ENCODE measurements at regions not wholly inside any gene's neighbourhood (a gene's known extent, or its start where the extent isn't known, plus 50 kb on each side); places are given as distances from the start of the nearest gene placed in this dataset.

DNA sequence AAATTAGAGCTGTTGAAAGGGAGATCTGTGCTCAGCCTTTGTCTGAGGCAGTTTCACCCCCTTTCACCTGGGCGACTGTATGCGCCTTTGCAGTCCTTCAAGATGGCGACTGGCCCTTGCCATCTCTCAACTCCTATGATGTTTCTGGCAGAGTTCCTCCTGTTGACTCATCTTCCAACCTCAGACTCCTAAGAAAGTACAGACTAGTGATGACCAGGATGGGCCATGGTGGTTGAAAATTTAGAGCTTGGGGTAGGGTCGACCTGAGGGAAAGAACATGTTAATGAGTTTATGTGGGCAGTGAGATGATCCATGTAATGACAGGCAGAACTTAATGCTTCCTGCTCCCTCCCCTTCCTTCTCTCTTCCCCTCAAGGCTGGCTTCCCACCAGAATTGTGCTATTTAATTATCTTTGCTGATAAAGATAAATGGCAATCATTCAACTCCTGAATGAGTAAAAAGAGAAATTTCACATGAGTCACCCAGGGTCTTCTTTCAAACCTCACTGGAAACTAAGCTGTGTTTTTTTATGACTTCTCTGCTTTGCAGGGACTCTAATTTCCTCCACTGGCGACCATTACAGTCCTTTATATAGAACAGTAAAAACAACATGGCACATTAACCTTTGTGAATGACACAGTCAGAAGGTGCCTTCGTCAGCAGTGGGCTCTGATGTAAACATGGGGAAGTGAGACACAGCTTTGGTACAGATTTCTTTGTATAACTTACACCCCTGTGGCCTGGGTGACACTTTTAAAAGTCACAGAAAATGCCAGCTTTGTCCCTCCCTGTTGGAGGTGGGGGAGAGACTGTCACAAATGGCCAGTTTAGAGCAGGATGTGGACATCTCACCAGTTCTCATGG lies 103.5 kb downstream of the SCP2D1 start:
- H4K5ac ChIP-seq (ENCODE audit: low read length), result no peak overlapping the region
- H3K4me2 ChIP-seq (ENCODE audit: low read length), result no peak overlapping the region
- no peak overlapping the region for H3K23ac ChIP-seq (ENCODE audit: low read length)
- H2BK5ac ChIP-seq (ENCODE audit: low read length), result no peak overlapping the region
- H3K27me3 ChIP-seq (ENCODE audit: insufficient read depth, low read length, poor library complexity), result no peaks in the 10 kb centered on the region
- H2BK120ac ChIP-seq (ENCODE audit: low read depth, low read length), result no peak overlapping the region
- H3K4ac ChIP-seq (ENCODE audit: low read depth, low read length), result no peak overlapping the region
- no peaks in the 10 kb centered on the region for H3K79me2 ChIP-seq (ENCODE audit: control insufficient read depth, insufficient read depth, low read length)
- no peak for DNase-seq
- H2BK15ac ChIP-seq (replicated peaks; ENCODE audit: low read depth), result no peak overlapping the region
- no peaks in the 10 kb centered on the region for H3K36me3 ChIP-seq (ENCODE audit: control insufficient read depth, insufficient read depth, low read length)
- no peak overlapping the region for H3K9ac ChIP-seq (ENCODE audit: low read length)
- H3K4me1 ChIP-seq (ENCODE audit: control insufficient read depth, low read depth, low read length), result no peaks in the 10 kb centered on the region
- WGBS (ENCODE audit: extremely low coverage, insufficient coverage, low lambda C conversion rate), result no CpG with 5 or more reads among the region's 6 CpGs
- H3K79me1 ChIP-seq (ENCODE audit: low read length), result no peaks in the 10 kb centered on the region
- no peak overlapping the region for H2AK5ac ChIP-seq (ENCODE audit: low read length)
- no peak overlapping the region for H3K18ac ChIP-seq (ENCODE audit: low read length)
- no peak overlapping the region for H3K4me3 ChIP-seq (ENCODE audit: low read length)
- no peak overlapping the region for H4K8ac ChIP-seq (ENCODE audit: low read depth, low read length)
- H3K27ac ChIP-seq (ENCODE audit: low read depth, low read length), result no peak overlapping the region
- no peak overlapping the region for H3K56ac ChIP-seq (ENCODE audit: low read length)

DNA sequence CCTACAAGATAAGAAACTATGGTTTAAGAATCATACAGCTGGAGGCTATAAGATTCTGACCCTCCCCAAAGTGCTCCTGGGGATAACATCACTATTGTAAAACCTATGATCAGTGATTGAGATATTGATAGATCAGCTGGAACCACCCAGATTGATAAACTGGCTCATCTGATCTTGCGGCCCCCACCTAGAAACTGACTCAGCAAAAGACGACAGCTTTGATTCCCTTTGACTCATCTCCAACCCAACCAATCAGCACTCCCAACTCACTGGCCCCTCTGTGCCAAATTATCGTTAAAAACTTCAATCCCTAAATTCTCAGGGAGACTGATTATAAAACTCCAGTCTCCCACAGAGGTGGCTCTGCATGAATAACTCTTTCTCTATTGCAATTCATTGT lies 106.4 kb downstream of the SCP2D1 start:
- H2BK120ac ChIP-seq (ENCODE audit: low read depth, low read length), result no peak overlapping the region

DNA sequence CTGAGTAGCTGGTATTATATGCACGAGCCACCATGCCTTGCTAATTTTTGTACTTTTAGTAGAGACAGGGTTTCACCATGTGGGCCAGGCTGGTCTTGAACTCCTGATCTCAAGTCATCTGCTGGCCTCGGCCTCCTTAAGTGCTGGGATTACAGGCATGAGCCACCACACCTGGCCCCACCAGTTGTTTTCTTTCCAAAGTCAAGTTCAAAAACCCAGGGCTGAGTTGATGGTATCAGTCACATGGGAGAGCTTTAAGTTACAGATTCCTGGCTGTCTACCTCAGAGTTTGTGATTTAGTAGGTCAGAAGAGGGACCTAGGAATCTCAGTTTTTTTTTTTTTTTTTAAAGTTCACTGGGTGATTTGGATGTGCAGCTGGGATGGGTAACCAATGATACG lies 107.7 kb downstream of the SCP2D1 start:
- H3K79me1 ChIP-seq (ENCODE audit: low read length), result no peaks in the 10 kb centered on the region
- no peak overlapping the region for H3K9ac ChIP-seq (ENCODE audit: low read length)
- DNase-seq, result no peak
- WGBS (ENCODE audit: extremely low coverage, insufficient coverage, low lambda C conversion rate), result no CpG with 5 or more reads among the region's 3 CpGs
- no peak overlapping the region for H2BK120ac ChIP-seq (ENCODE audit: low read depth, low read length)
- H4K5ac ChIP-seq (ENCODE audit: low read length), result no peak overlapping the region
- no peak overlapping the region for H3K18ac ChIP-seq (ENCODE audit: low read length)
- no peaks in the 10 kb centered on the region for H3K27me3 ChIP-seq (ENCODE audit: insufficient read depth, low read length, poor library complexity)
- H3K4ac ChIP-seq (ENCODE audit: low read depth, low read length), result no peak overlapping the region
- H3K23ac ChIP-seq (ENCODE audit: low read length), result no peak overlapping the region
- no peak overlapping the region for H2AK5ac ChIP-seq (ENCODE audit: low read length)
- H3K79me2 ChIP-seq (ENCODE audit: control insufficient read depth, insufficient read depth, low read length), result no peaks in the 10 kb centered on the region
- H3K4me1 ChIP-seq (ENCODE audit: control insufficient read depth, low read depth, low read length), result no peaks in the 10 kb centered on the region
- H3K4me2 ChIP-seq (ENCODE audit: low read length), result no peak overlapping the region
- no peak overlapping the region for H4K8ac ChIP-seq (ENCODE audit: low read depth, low read length)
- no peak overlapping the region for H3K27ac ChIP-seq (ENCODE audit: low read depth, low read length)
- H2BK5ac ChIP-seq (ENCODE audit: low read length), result no peak overlapping the region
- no peak overlapping the region for H3K56ac ChIP-seq (ENCODE audit: low read length)
- no peak overlapping the region for H2BK15ac ChIP-seq (replicated peaks; ENCODE audit: low read depth)
- H3K36me3 ChIP-seq (ENCODE audit: control insufficient read depth, insufficient read depth, low read length), result no peaks in the 10 kb centered on the region
- no peak overlapping the region for H3K4me3 ChIP-seq (ENCODE audit: low read length)

More for the DNA sequence above, 106.4 kb downstream of the SCP2D1 start:
- Histone ChIP-seq H3K4ac (ENCODE audit: low read depth, low read length) (no peak overlapping the region), H3K36me3 (ENCODE audit: control insufficient read depth, insufficient read depth, low read length) (no peaks in the 10 kb centered on the region), H4K8ac (ENCODE audit: low read depth, low read length) (no peak overlapping the region), H3K18ac (ENCODE audit: low read length) (no peak overlapping the region), H2BK5ac (ENCODE audit: low read length) (no peak overlapping the region), H3K79me2 (ENCODE audit: control insufficient read depth, insufficient read depth, low read length) (no peaks in the 10 kb centered on the region), H3K23ac (ENCODE audit: low read length) (no peak overlapping the region), H3K4me3 (ENCODE audit: low read length) (no peak overlapping the region), H3K56ac (ENCODE audit: low read length) (no peak overlapping the region), H3K4me1 (ENCODE audit: control insufficient read depth, low read depth, low read length) (no peaks in the 10 kb centered on the region), H3K27ac (ENCODE audit: low read depth, low read length) (no peak overlapping the region), H3K27me3 (ENCODE audit: insufficient read depth, low read length, poor library complexity) (no peaks in the 10 kb centered on the region), H3K79me1 (ENCODE audit: low read length) (no peaks in the 10 kb centered on the region), H4K5ac (ENCODE audit: low read length) (no peak overlapping the region), H2BK15ac (replicated peaks; ENCODE audit: low read depth) (no peak overlapping the region), H2AK5ac (ENCODE audit: low read length) (no peak overlapping the region), H3K9ac (ENCODE audit: low read length) (no peak overlapping the region), H3K4me2 (ENCODE audit: low read length) (no peak overlapping the region)
- DNase-seq, result no peak
- WGBS (ENCODE audit: extremely low coverage, insufficient coverage, low lambda C conversion rate), result 100% methylated on average over 1 of the region's 3 CpGs

DNA sequence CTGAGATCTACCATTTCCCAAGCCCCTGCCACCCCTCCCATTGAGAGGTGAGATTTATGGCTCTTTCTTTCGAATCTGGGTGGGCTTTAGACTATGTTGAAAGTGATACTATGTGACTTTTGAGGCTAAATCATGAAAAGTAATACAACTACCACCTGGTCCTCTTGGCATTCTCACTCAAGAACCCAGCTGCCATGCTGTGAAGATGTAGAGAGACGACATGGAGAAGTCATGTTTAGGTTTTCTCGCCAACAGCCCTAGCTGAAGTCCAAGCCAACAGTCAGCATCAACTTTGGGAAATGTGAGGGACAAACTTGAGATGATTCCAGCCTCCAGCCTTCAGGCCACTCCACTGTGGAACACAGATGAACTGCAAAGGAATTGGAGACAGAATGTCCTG lies 108.7 kb downstream of the SCP2D1 start:
- Histone ChIP-seq H3K4me3 (ENCODE audit: low read length) (no peak overlapping the region), H3K36me3 (ENCODE audit: control insufficient read depth, insufficient read depth, low read length) (no peaks in the 10 kb centered on the region), H3K56ac (ENCODE audit: low read length) (no peak overlapping the region), H2BK120ac (ENCODE audit: low read depth, low read length) (no peak overlapping the region), H3K79me2 (ENCODE audit: control insufficient read depth, insufficient read depth, low read length) (no peaks in the 10 kb centered on the region), H3K4me2 (ENCODE audit: low read length) (no peak overlapping the region), H2BK5ac (ENCODE audit: low read length) (no peak overlapping the region), H3K79me1 (ENCODE audit: low read length) (no peaks in the 10 kb centered on the region), H3K18ac (ENCODE audit: low read length) (no peak overlapping the region), H3K9ac (ENCODE audit: low read length) (no peak overlapping the region), H3K4me1 (ENCODE audit: control insufficient read depth, low read depth, low read length) (no peaks in the 10 kb centered on the region), H3K4ac (ENCODE audit: low read depth, low read length) (no peak overlapping the region), H3K27me3 (ENCODE audit: insufficient read depth, low read length, poor library complexity) (no peaks in the 10 kb centered on the region), H3K23ac (ENCODE audit: low read length) (no peak overlapping the region), H4K5ac (ENCODE audit: low read length) (no peak overlapping the region), H3K27ac (ENCODE audit: low read depth, low read length) (no peak overlapping the region), H2AK5ac (ENCODE audit: low read length) (no peak overlapping the region), H4K8ac (ENCODE audit: low read depth, low read length) (no peak overlapping the region), H2BK15ac (replicated peaks; ENCODE audit: low read depth) (no peak overlapping the region)
- DNase-seq, result no peak
- WGBS (ENCODE audit: extremely low coverage, insufficient coverage, low lambda C conversion rate), result no CpG with 5 or more reads among the region's 3 CpGs

DNA sequence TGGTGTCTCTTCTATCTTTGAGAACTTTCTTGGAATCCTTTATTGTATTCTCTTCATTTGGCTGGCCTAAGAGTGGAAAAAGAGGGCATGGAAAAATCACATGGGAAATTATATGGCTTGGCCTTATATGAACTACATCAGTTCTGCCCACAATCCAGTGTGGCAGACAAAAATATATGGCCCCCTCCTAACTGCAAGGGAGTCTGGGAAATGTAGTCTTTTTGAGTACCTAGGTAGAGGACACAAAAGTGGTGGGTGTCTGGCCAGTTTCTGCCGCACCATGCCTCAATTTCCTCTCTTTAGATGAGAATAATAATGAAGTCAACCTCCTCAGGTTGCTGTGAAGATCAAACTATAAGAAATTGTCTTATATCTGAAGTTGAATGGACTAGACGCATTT lies 109.3 kb downstream of the SCP2D1 start:
- no peaks in the 10 kb centered on the region for H3K27me3 ChIP-seq (ENCODE audit: insufficient read depth, low read length, poor library complexity)
- no peak overlapping the region for H2BK5ac ChIP-seq (ENCODE audit: low read length)
- no peak overlapping the region for H4K8ac ChIP-seq (ENCODE audit: low read depth, low read length)
- no peak overlapping the region for H3K56ac ChIP-seq (ENCODE audit: low read length)
- H3K4ac ChIP-seq (ENCODE audit: low read depth, low read length), result no peak overlapping the region
- no peak overlapping the region for H2BK15ac ChIP-seq (replicated peaks; ENCODE audit: low read depth)
- H2AK5ac ChIP-seq (ENCODE audit: low read length), result no peak overlapping the region
- no peaks in the 10 kb centered on the region for H3K79me1 ChIP-seq (ENCODE audit: low read length)
- no peak overlapping the region for H2BK120ac ChIP-seq (ENCODE audit: low read depth, low read length)
- H3K27ac ChIP-seq (ENCODE audit: low read depth, low read length), result no peak overlapping the region
- no peak overlapping the region for H3K9ac ChIP-seq (ENCODE audit: low read length)
- DNase-seq, result no peak
- no peaks in the 10 kb centered on the region for H3K79me2 ChIP-seq (ENCODE audit: control insufficient read depth, insufficient read depth, low read length)
- no peaks in the 10 kb centered on the region for H3K36me3 ChIP-seq (ENCODE audit: control insufficient read depth, insufficient read depth, low read length)
- no peak overlapping the region for H3K4me2 ChIP-seq (ENCODE audit: low read length)
- no peak overlapping the region for H3K23ac ChIP-seq (ENCODE audit: low read length)
- H4K5ac ChIP-seq (ENCODE audit: low read length), result no peak overlapping the region
- no CpG with 5 or more reads among the region's 2 CpGs for WGBS (ENCODE audit: extremely low coverage, insufficient coverage, low lambda C conversion rate)
- no peak overlapping the region for H3K18ac ChIP-seq (ENCODE audit: low read length)
- no peaks in the 10 kb centered on the region for H3K4me1 ChIP-seq (ENCODE audit: control insufficient read depth, low read depth, low read length)
- H3K4me3 ChIP-seq (ENCODE audit: low read length), result no peak overlapping the region

DNA sequence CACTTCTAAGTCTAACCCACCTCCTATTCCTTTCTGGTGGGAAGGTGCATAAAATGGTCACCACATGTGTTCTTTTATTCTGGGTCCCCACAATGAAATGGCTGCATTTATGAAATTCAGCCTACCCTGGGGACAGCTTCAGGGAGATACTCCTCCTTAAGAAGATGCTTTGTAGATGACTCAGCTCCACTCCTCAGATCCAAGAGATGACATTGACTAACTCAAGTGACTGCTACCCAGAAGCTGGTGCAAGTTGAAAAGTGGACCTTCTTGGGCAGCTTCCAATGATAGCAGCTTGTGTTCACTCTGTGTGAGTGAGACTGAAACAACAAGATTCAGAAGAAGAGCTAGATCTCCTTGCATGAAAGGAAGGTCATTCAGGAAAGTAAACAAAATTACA lies 113.4 kb downstream of the SCP2D1 start:
- H3K79me2 ChIP-seq (ENCODE audit: control insufficient read depth, insufficient read depth, low read length), result no peaks in the 10 kb centered on the region
- peak; percentile 30 for DNase-seq
- no peaks in the 10 kb centered on the region for H3K27me3 ChIP-seq (ENCODE audit: insufficient read depth, low read length, poor library complexity)
- H4K8ac ChIP-seq (ENCODE audit: low read depth, low read length), result no peak overlapping the region
- H3K27ac ChIP-seq (ENCODE audit: low read depth, low read length), result no peak overlapping the region
- H3K4me1 ChIP-seq (ENCODE audit: control insufficient read depth, low read depth, low read length), result no peaks in the 10 kb centered on the region
- no peaks in the 10 kb centered on the region for H3K36me3 ChIP-seq (ENCODE audit: control insufficient read depth, insufficient read depth, low read length)
- H3K4ac ChIP-seq (ENCODE audit: low read depth, low read length), result no peak overlapping the region
- H4K5ac ChIP-seq (ENCODE audit: low read length), result no peak overlapping the region
- no peak overlapping the region for H3K9ac ChIP-seq (ENCODE audit: low read length)
- no peak overlapping the region for H2BK5ac ChIP-seq (ENCODE audit: low read length)
- H3K18ac ChIP-seq (ENCODE audit: low read length), result no peak overlapping the region
- no peak overlapping the region for H3K4me2 ChIP-seq (ENCODE audit: low read length)
- no peak overlapping the region for H3K4me3 ChIP-seq (ENCODE audit: low read length)
- H3K56ac ChIP-seq (ENCODE audit: low read length), result no peak overlapping the region
- H2BK15ac ChIP-seq (replicated peaks; ENCODE audit: low read depth), result no peak overlapping the region
- no peaks in the 10 kb centered on the region for H3K79me1 ChIP-seq (ENCODE audit: low read length)
- H2BK120ac ChIP-seq (ENCODE audit: low read depth, low read length), result no peak overlapping the region
- no peak overlapping the region for H2AK5ac ChIP-seq (ENCODE audit: low read length)
- no peak overlapping the region for H3K23ac ChIP-seq (ENCODE audit: low read length)

Measured in mesendoderm (in vitro differentiated cells).